GM04504 (cell line): ENCODE measurements at regions not wholly inside any gene's neighbourhood (a gene's known extent, or its start where the extent isn't known, plus 50 kb on each side); places are given as distances from the start of the nearest gene placed in this dataset.
"Not testable (repeated sequence)": the region's sequence is repeated elsewhere in the genome, so short reads cannot be mapped to it uniquely, and the experiment has no call there.

Source experiments
- DNase-seq: peaks from one replicate; pipeline ENCODE4 v3.0.0-alpha.2; 2012; ENCODE audit warnings: low read depth

GRCh38 chr9:10835791-10836463 is 223.1 kb upstream of the PTPRD start:
- no peak for DNase-seq

DNA sequence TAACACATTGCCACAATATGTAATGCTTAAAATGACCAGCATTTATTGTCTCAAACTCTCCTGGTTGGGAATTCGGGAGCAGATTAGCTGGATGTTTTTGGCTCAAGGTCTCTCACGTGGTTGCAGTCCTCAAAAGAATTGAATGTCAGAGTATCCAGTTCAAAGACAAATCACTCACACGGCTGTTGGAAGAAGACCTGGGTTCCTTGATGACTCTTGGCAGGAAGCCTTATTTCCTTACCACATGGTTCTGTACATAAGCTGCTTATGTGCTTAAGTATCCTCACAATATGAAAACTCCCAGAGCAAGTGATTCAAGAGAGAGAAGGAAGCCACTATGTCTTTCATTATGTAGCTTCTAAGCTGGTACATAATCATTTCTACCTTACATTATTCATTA is 230.3 kb upstream of the PTPRD start:
- DNase-seq: no peak

DNA sequence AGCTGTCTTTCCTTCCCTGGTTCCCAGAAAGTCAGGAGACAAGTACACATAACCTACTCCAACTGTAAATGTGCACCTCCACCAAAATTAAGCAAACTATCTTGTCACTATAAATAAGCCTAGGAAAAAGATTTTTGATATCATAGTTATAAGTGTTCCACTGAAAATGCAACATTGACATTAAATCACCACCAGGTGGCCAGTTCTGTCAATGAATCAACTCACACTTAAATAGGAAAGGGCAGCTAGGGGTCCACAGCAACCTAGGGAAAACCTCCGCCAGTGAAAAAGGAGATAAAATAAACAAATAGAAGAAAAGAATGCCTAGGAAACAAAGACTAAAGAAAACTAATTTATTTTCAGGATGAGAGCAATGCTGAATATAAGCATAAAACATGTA is 243.0 kb upstream of the PTPRD start:
- DNase-seq: no peak

- no peak for DNase-seq
Measured at GRCh38 chr9:10858817-10859216, 246.0 kb upstream of the PTPRD start.

GRCh38 chr9:10863476-10863875 is 250.7 kb upstream of the PTPRD start:
- no peak for DNase-seq

GRCh38 chr9:10867194-10867593 is 254.4 kb upstream of the PTPRD start:
- DNase-seq: no peak

DNA sequence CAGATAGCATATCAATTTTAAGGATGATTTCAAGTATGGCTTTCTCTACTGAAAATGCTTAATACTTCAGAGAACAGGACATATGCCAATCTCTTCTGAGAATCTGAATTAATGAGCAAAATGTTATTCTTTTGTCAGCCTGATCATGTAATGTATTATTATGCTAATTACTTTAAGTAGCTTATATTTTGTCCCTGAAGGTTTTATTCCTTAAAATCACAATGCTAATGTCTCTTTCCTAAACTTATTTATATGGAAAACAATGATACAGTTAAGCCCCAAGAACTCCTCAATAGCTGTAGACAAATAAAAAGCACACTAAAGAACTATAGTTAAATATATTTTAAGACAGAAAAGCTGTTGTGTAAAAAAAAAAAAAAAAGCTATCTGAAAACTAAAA is 256.9 kb upstream of the PTPRD start:
- no peak for DNase-seq

- no peak for DNase-seq
Measured at GRCh38 chr9:10873999-10874398, 261.2 kb upstream of the PTPRD start.

GRCh38 chr9:10875752-10876151 is 262.9 kb upstream of the PTPRD start:
- no peak for DNase-seq

DNA sequence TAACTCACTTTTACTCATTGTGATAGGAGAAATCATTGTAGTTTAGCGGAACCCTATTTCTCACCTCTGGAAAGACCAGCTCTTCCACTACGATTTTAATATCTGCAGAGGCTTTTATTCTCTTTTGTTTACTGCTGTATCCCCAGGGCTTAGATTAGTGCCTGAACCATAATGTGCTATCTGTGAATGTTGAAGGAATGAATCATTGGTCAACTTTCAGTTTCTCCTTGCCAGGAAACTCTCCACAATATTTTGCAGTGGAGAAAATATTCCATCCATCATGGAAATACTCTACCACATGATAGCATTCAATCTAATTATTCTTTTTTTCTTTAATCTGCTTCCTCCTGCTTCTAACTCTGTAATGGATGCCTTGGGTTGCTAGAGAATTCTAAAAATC is 263.5 kb upstream of the PTPRD start:
- DNase-seq: no peak

DNA sequence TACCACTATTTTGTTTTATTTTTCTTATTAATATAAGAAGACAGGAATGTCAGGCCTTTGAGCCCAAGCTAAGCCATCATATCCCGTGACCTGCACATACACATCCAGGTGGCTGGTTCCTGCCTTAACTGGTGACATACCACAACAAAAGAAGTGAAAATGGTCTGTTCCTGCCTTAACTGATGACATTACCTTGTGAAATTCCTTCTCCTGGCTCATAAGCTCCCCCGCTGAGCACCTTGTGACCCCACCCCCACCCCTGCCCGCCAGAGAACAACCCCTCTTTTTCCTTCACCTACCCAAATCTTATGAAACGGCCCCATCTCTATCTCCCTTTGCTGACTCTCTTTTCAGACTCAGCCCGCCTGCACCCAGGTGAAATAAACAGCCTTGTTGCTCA is 277.5 kb upstream of the PTPRD start:
- not testable (repeated sequence) for DNase-seq

DNA sequence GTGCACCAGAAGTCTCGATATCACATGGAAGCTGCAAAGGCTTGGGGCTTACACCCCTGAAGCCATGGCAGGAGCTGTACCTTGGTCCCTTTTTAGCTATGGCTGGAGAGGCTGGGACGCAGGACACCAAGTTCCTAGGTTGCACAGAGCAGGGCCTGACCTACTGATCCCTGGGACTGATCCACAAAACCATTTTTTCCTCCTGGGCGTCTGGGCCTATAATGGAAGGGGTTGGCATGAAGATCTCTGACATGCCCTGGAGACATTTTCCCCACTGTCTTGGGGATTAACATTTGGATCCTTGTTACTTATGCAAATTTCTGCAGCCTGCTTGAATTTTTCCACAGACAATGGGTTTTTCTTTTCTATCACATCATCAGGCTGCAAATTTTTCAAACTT is 286.7 kb upstream of the PTPRD start:
- DNase-seq: no peak

DNA sequence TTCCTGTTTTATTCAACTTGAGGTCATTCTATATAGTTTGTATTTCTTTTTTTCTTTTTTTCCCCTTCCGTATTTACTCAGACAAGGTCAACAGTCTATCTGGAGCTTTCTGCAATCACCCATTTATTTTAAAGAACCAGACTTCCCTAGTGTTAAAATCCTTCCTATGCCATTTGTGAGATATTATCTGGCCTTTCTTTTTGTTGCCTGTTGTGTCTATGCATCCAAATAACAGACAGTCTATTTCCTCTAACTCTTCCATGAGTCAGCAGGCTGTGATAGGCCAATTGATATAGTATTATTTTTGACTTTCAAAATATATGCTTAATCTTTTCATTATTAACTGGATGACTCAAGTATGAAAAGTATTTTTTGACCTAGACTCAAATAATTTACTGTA is 291.2 kb upstream of the PTPRD start:
- DNase-seq: no peak

DNA sequence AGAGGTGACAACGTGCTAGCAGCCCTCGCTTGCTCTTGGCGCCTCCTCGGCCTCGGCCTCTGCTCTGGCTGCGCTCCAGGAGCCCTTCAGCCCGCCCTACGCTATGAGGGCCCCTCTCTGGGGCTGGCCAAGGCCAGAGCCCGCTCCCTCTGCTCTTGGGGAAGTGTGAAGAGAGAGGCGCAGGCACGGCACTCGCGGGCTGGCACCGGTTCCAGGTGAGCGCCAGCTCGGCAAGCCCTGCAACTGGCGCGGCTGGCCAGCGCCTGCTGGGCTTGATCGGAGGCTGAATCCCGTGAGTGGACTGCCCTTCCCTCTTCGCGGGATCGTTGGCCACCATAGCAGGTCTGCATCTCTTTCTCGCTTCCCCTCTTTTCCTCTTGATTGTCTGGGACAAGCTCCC is 298.0 kb upstream of the PTPRD start:
- DNase-seq: no peak

DNA sequence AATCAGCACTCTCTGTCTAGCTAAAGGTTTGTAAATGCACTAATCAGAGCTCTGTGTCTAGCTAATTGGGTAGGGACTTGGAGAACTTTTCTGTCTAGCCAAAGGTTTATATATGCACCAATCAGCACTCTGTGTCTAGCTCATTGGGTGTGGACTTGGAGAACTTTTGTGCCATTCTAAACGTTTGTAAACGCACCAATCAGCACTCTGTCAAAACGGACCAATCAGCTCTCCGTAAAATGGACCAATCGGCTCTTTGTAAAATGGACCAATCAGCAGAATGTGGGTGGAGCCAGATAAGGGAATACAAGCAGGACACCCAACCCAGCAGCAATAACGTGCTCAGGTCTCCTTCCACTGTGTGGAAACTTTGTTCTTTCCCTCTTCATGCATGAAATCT is 298.6 kb upstream of the PTPRD start:
- DNase-seq: no peak

DNA sequence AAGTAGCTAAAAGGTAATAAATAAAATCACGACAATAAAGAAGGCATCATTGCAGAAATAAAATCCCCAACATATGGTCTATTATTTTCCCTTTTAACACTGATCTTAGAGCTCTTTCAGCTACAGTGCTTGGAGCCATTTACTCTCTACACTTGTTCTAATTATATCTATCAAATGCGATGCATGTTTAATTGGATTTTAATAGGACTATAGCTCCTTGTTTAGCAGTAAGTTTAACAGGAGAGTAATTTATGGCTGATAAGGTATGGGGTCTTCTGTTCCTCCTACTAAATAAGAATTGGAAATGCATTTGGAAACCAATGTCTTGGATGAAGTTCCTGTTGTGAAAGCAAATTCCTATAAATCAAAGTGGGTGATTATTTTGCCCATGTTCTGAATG is 304.2 kb upstream of the PTPRD start:
- no peak for DNase-seq

- no peak for DNase-seq
Measured at GRCh38 chr9:10921671-10922070, 308.9 kb upstream of the PTPRD start.

DNA sequence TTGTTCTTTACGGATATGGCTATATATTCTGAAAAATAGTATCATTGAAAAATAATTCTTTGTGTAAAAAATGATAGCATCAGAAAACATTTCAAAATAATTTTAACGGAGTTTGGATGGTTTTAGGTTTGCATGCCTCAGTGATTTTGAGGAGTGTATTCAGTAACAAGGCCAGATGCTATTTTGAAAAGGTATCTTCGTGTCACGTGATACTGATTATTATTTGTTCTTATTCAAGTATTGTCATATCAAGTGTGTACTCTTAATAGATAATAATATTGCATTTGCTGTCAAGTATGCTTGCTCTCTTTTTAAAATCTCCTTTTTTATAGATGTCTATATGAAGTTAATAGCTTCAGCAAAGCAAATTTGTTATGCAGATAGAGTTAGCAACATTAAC is 313.1 kb upstream of the PTPRD start:
- DNase-seq: no peak

- no peak for DNase-seq
Measured at GRCh38 chr9:10928372-10928771, 315.6 kb upstream of the PTPRD start.

DNA sequence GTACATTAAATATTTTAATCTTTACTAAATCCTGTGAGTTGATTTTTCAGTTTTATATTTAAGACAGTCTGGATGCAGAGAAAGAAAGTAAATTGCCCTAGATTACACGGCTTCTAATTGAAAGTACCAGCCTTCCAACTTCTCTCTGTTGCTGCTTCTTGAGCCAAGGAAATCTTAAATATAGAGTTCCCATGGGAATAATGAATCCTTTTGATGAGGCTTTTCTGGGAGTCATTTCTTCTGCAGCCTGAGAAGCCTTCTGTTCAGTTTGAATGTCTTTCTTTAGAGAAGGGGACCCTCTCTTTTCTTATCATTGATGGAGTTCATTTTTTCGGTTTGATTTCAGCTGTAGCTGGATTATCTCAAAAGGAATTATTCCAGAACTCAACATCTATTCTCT is 317.3 kb upstream of the PTPRD start:
- DNase-seq: no peak

GRCh38 chr9:10946676-10947410 is 334.0 kb upstream of the PTPRD start:
- no peak for DNase-seq

DNA sequence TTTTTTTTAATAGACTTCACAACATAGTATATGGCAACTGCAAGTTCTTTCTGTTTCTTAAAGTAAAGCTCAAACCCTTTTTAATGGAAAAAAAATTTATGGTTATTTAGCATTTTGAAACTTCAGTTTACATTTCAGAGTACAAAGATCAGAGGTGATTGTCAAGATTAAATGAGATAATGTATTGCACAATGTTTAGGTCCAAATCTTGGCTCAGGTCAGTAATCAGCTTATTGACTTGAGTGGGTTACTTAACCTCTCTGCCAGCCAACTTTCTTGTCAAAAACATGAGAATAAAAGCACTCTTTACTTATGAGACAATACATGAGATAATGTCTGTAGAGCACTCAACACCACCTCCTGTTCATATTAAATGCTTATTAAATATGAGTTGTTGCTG is 345.1 kb upstream of the PTPRD start:
- DNase-seq: no peak

GRCh38 chr9:10961883-10962282 is 349.1 kb upstream of the PTPRD start:
- DNase-seq: no peak

- no peak for DNase-seq
Measured at GRCh38 chr9:10983251-10983650, 370.4 kb upstream of the PTPRD start.
